AG04450 (cell line): ENCODE measurements at regions not wholly inside any gene's neighbourhood (a gene's known extent, or its start where the extent isn't known, plus 50 kb on each side); places are given as distances from the start of the nearest gene placed in this dataset.

Source experiments
- CTCF ChIA-PET: fragments of 300-600, 350-600 bp; formaldehyde crosslinking; extraction: SDS; loops from one replicate; lab custom pipeline; 2022; ENCODE audit warnings: antibody characterized with exemption, inconsistent platforms; lab: Charles Lee
- POLR2A ChIA-PET: fragments of 350-600 bp; formaldehyde crosslinking; extraction: SDS; loops from one replicate; lab custom pipeline; 2021; ENCODE audit warnings: antibody characterized with exemption, inconsistent platforms; lab: Yijun Ruan, JAX
- DNase-seq: peaks from one replicate; pipeline ENCODE4 v3.0.0-alpha.2; 2011; ENCODE audit warnings: low read depth, low spot score
- H3K27ac ChIP-seq: one replicate; pipeline ENCODE4 v1.5.1; 2012; ENCODE audit warnings: low read depth, low read length, control low read depth
- H3K27me3 ChIP-seq: one replicate; pipeline ENCODE4 v1.6.0; 2012; ENCODE audit warnings: low read length; ENCODE audit not compliant: control insufficient read depth, insufficient read depth
- H3K4me3 ChIP-seq: 2 replicates; pipeline ENCODE4 v1.5.1; 2011; ENCODE audit warnings: mild to moderate bottlenecking, low read depth, low read length, control low read depth
- H3K9me3 ChIP-seq: 2 replicates; pipeline ENCODE4 v1.5.1; 2012; ENCODE audit warnings: low read length; ENCODE audit not compliant: control insufficient read depth, insufficient read depth
- CTCF ChIP-seq: IDR thresholded peaks from 2 replicates; pipeline ENCODE4 v1.5.1; 2011; ENCODE audit warnings: low read depth, low read length, control low read depth, inconsistent platforms

- Histone ChIP-seq H3K4me3 (no peak overlapping the region), H3K27ac (no peak overlapping the region), H3K9me3 (no peaks in the 10 kb centered on the region), H3K27me3 (no peaks in the 10 kb centered on the region)
- no peak for TF ChIP-seq CTCF
- DNase-seq = no peak
- ChIA-PET POLR2A (no interaction called here), CTCF (no interaction called here)
Measured at GRCh38 chr1:106646261-106646784, 410.2 kb upstream of the PRMT6 start.

DNA sequence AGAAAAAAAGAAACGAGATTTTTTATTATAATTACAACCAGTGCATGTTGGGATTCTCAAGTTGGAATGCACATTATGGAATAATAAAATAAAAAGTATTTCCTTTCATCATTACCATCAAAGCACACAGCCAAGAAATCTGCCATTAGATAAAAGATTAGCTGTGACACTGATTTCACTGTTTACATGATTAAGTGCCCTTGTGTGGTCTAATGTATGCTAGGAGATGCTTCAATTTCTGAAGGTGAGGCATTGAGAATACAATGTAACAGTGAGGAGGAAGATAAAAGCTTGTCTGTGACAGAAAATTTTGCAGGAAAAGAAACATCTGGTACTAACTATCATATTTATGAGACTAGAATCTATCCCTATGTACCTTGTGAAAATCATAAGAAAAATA is 409.7 kb upstream of the PRMT6 start:
- no peak for DNase-seq
- Histone ChIP-seq H3K27me3 (no peaks in the 10 kb centered on the region), H3K4me3 (no peak overlapping the region), H3K27ac (no peak overlapping the region), H3K9me3 (no peaks in the 10 kb centered on the region)
- TF ChIP-seq CTCF = no peak
- CTCF ChIA-PET = no interaction called here
- POLR2A ChIA-PET = no interaction called here

GRCh38 chr1:106651028-106651762 is 405.3 kb upstream of the PRMT6 start:
- Histone ChIP-seq H3K4me3 (no peak overlapping the region), H3K27ac (no peak overlapping the region), H3K9me3 (no peaks in the 10 kb centered on the region), H3K27me3 (no peaks in the 10 kb centered on the region)
- POLR2A ChIA-PET = no interaction called here
- TF ChIP-seq CTCF = no peak
- no peak for DNase-seq
- CTCF ChIA-PET = no interaction called here

DNA sequence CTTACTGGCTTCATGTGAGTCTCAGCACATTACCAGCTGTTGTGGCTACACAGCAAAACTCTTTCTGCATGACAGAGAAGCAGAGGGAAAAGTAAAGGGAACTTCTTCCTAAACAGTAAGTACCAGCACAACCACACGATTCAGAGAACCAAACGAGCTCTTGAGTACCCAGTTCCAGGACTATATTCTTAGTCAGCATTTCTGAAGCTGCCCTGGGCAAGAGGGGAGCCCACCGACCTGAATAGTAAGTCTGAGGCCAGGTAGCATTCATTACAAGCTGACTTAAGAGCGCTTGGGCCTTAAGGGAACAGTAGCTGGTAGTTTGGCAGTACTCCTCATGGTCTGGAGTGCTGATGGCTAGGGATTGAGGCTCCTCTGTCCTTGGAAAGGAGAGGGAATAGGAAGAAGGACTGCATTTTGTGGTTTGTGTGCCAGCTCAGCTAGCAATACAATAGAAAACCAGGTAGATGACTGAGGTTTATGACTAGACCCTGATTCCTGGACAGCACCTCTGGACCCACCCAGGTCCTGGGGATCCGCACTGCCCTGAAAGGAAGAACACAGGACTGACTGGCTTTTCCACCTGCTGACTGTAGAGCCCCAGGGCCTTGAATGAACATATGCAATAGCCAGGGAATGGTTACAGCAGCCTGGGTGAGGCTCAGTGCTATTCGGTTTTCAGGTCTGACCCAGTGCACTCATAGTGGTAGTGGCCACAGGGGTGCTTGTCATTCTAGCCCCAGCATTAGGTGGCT is 396.8 kb upstream of the PRMT6 start:
- CTCF ChIA-PET = no interaction called here
- Histone ChIP-seq H3K27me3 (no peaks in the 10 kb centered on the region), H3K4me3 (no peak overlapping the region), H3K9me3 (peaks cover 4% of the 10 kb centered on the region; the same call in 1 of the 2 replicates), H3K27ac (no peak overlapping the region)
- no peak for TF ChIP-seq CTCF
- no peak for DNase-seq
- POLR2A ChIA-PET = no interaction called here

DNA sequence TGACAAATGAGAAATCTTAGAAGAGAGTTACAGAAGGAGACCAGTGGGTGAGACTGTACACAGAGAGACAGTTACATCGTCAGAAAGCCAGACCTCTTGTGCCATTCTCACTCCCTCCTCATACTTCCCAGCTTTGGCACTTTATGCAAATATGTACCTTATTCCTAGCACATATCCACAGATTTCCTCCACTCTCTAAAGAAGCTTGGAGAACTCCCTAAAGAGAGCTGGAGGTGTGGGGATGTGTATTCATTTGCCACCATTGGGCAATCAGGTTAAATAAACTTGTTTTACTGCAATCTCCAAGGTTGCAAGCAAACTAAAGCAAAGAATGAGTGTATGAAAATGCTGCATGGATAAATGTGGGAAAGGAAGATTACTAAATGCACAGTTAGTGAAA is 380.9 kb upstream of the PRMT6 start:
- ChIA-PET POLR2A (no interaction called here), CTCF (no interaction called here)
- Histone ChIP-seq H3K27ac (no peak overlapping the region), H3K4me3 (no peak overlapping the region), H3K27me3 (no peaks in the 10 kb centered on the region), H3K9me3 (no peaks in the 10 kb centered on the region)
- TF ChIP-seq CTCF = no peak
- no peak for DNase-seq
